Endothelial cell of umbilical vein (primary cell): ENCODE measurements at regions not wholly inside any gene's neighbourhood (a gene's known extent, or its start where the extent isn't known, plus 50 kb on each side); places are given as distances from the start of the nearest gene placed in this dataset.

Experiments used
- CTCF ChIP-seq, 2 donors: IDR thresholded peaks; 1 replicate in 1 of 2; 2 replicates in 1 of 2; pipeline ENCODE4 v1.5.1; 2011; ENCODE audit warnings: low read length in 2 of 2, mild to moderate bottlenecking in 2 of 2, moderate library complexity in 2 of 2, control low read depth in 1 of 2, inconsistent platforms in 1 of 2, low read depth in 1 of 2; ENCODE audit not compliant: insufficient read depth in 1 of 2; ENCODE audit errors: extremely low read depth in 1 of 2
- EZH2 ChIP-seq: IDR thresholded peaks from 2 replicates; pipeline ENCODE4 v1.6.1; 2012; ENCODE audit warnings: borderline replicate concordance, low read depth, mild to moderate bottlenecking, moderate library complexity, low read length, inconsistent platforms; ENCODE audit not compliant: severe bottlenecking
- FOS ChIP-seq: IDR thresholded peaks from 2 replicates; pipeline ENCODE4 v1.6.1; 2011; ENCODE audit warnings: mild to moderate bottlenecking, low read length, moderate library complexity, borderline replicate concordance; ENCODE audit not compliant: insufficient read depth
- JUN ChIP-seq: IDR thresholded peaks from 2 replicates; pipeline ENCODE4 v1.6.1; 2011; ENCODE audit warnings: borderline replicate concordance, low read depth; ENCODE audit not compliant: insufficient read length, insufficient read depth
- MAX ChIP-seq: IDR thresholded peaks from 2 replicates; pipeline ENCODE4 v1.6.1; 2011; ENCODE audit not compliant: insufficient read depth, insufficient read length
- MYC ChIP-seq: IDR thresholded peaks from one replicate; pipeline ENCODE4 v1.6.1; 2011; ENCODE audit warnings: mild to moderate bottlenecking, low read depth, low read length
- POLR2A ChIP-seq: IDR thresholded peaks from 2 replicates; pipeline ENCODE4 v1.6.1; 2012; ENCODE audit warnings: low read depth, mild to moderate bottlenecking, control low read depth, low read length
- POLR2AphosphoS5 ChIP-seq: IDR thresholded peaks from 2 replicates; pipeline ENCODE4 v1.6.1; 2012; ENCODE audit warnings: low read depth, mild to moderate bottlenecking, control low read depth, low read length, moderate library complexity; ENCODE audit not compliant: insufficient read depth

GRCh38 chr3:5057857-5058324 lies 64.2 kb upstream of the ARL8B start:
- TF ChIP-seq CTCF (IDR thresholded peaks at IDR 0.05; ENCODE audit: extremely low read depth in 1 of 2, insufficient read depth in 1 of 2, low read depth in 1 of 2, low read length in 2 of 2) (peak; percentile 59 to 65), POLR2AphosphoS5 (no peak), EZH2 (no peak), JUN (no peak), POLR2A (no peak), FOS (no peak), MAX (no peak), MYC (no peak)
